Osteoblast (primary cell): ENCODE measurements at regions not wholly inside any gene's neighbourhood (a gene's known extent, or its start where the extent isn't known, plus 50 kb on each side); places are given as distances from the start of the nearest gene placed in this dataset.

Experiments used
- DNase-seq: peaks from one replicate; pipeline ENCODE4 v3.0.0; 2011; ENCODE audit warnings: low spot score, mixed read lengths; ENCODE audit not compliant: insufficient read length; ENCODE audit errors: missing footprints
- H2AFZ ChIP-seq: 2 replicates; pipeline ENCODE4 v1.6.0; 2011; ENCODE audit warnings: mild to moderate bottlenecking, low read length
- H3K27ac ChIP-seq: 2 replicates; pipeline ENCODE4 v1.5.1; 2011; ENCODE audit warnings: mild to moderate bottlenecking, low read depth, low read length, moderate library complexity
- H3K27me3 ChIP-seq: 2 replicates; pipeline ENCODE4 v1.6.0; 2012; ENCODE audit warnings: mild to moderate bottlenecking, control low read depth, inconsistent platforms, low read length, moderate library complexity; ENCODE audit not compliant: insufficient read depth
- H3K36me3 ChIP-seq: 2 replicates; pipeline ENCODE4 v1.5.1; 2011; ENCODE audit warnings: mild to moderate bottlenecking, low read length, control low read depth, moderate library complexity; ENCODE audit not compliant: insufficient read depth
- H3K4me1 ChIP-seq: 2 replicates; pipeline ENCODE4 v1.5.1; 2011; ENCODE audit warnings: mild to moderate bottlenecking, low read length, control low read depth, moderate library complexity; ENCODE audit not compliant: insufficient read depth
- H3K4me2 ChIP-seq: 2 replicates; pipeline ENCODE4 v1.6.0; 2011; ENCODE audit warnings: mild to moderate bottlenecking, low read length; ENCODE audit not compliant: insufficient read depth
- H3K4me3 ChIP-seq: fragments of 200-600 bp; sonication (generic); 3 replicates; pipeline ENCODE4 v1.5.1; 2012; ENCODE audit warnings: mild to moderate bottlenecking, low read length, inconsistent platforms; ENCODE audit not compliant: insufficient read depth
- H3K79me2 ChIP-seq: 2 replicates; pipeline ENCODE4 v1.6.0; 2012; ENCODE audit warnings: mild to moderate bottlenecking, low read length, control low read depth, inconsistent platforms; ENCODE audit not compliant: insufficient read depth
- H3K9me3 ChIP-seq: 2 replicates; pipeline ENCODE4 v1.5.1; 2011; ENCODE audit warnings: low read depth, low read length, control low read depth
- H4K20me1 ChIP-seq: 2 replicates; pipeline ENCODE4 v1.6.0; 2012; ENCODE audit warnings: mild to moderate bottlenecking, low read length, control low read depth; ENCODE audit not compliant: insufficient read depth
- CTCF ChIP-seq: IDR thresholded peaks from 2 replicates; pipeline ENCODE4 v1.5.1; 2011; ENCODE audit warnings: mild to moderate bottlenecking, low read depth, low read length, moderate library complexity; ENCODE audit errors: extremely low read depth

DNA sequence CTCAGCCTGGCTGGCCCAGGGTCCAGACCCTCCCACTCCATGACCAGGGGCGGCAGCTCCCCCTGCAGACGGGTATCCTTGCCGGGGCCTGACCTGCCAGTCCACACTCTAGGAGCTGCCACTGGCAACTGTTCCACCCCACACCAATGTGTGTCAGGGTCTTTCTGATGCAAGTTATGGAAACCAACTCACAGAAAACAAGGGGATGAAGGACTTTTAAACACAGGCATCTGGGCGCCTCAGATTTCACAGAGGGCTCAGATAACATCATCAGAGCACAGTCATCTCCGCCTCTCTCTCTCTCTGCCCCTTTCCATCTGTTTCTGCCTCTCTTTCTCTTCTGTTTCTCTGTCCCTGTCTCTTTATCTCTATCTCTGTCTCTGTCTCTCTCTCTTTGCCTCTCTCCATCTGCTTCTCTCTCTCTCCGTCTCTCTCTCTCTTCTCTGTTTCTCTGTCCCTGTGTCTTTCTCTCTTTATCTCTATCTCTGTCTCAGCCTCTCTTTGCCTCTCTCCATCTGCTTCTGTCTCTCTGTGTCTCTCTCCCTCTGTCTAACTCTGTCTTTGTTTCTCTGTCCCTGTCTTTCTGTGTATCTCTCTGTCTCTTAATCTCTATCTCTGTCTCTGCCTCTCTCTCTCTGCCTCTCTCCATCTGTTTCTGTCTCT, 67.4 kb upstream of the FBRSL1 start:
- H3K9me3 ChIP-seq = no peaks in the 10 kb centered on the region
- H3K27me3 ChIP-seq = peaks cover 25% of the 10 kb centered on the region
- no peak overlapping the region for H2AFZ ChIP-seq
- no peaks in the 10 kb centered on the region for H3K79me2 ChIP-seq
- no peak overlapping the region for H3K4me2 ChIP-seq
- H3K4me1 ChIP-seq = no peaks in the 10 kb centered on the region
- no peaks in the 10 kb centered on the region for H3K36me3 ChIP-seq
- H4K20me1 ChIP-seq = no peaks in the 10 kb centered on the region
- no peak overlapping the region for H3K27ac ChIP-seq
- TF ChIP-seq CTCF = no peak
- no peak for DNase-seq
- H3K4me3 ChIP-seq = no peak overlapping the region

- Histone ChIP-seq H3K27ac (no peak overlapping the region), H3K9me3 (no peaks in the 10 kb centered on the region), H3K4me3 (no peak overlapping the region), H3K4me1 (no peaks in the 10 kb centered on the region), H4K20me1 (no peaks in the 10 kb centered on the region), H3K4me2 (no peak overlapping the region), H3K79me2 (no peaks in the 10 kb centered on the region), H2AFZ (no peak overlapping the region), H3K27me3 (peaks cover 25% of the 10 kb centered on the region), H3K36me3 (no peaks in the 10 kb centered on the region)
- no peak for TF ChIP-seq CTCF
- DNase-seq = no peak
Measured at GRCh38 chr12:132422040-132422380, 67.9 kb upstream of the FBRSL1 start.

DNA sequence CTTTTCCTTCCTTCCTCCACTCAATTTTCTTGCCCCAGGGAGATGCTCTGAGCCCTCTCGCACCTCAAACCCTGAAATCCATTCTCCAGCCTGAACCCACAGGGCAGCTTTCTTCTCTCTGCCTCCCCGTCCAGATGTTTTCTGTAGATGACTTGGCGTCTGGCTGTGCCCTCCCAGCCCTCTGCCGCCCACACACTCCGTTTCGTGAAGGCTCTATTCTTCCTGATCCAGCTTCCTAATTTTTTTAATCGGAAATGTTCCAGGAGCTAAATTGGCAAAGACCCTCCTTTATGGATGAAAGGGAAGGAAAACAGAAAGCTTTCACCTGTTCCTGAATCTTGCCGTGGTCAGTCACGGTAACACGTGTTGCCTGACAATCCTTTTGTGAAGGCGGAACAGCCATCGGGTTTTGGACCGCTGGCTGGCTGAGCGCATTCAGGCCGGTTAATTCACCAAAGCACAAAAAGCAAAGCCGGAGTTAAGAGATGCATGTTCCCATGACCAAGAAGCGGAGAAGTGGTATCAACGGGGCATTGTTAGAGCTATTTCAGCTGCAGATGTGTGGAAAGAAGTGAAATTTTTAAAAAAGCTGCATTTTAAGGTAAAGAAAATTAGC, 70.2 kb upstream of the FBRSL1 start:
- no peaks in the 10 kb centered on the region for H3K79me2 ChIP-seq
- TF ChIP-seq CTCF = no peak
- no peak overlapping the region for H3K4me3 ChIP-seq
- no peaks in the 10 kb centered on the region for H3K9me3 ChIP-seq
- H3K27ac ChIP-seq = no peak overlapping the region
- DNase-seq = no peak
- H4K20me1 ChIP-seq = no peaks in the 10 kb centered on the region
- H2AFZ ChIP-seq = no peak overlapping the region
- H3K4me2 ChIP-seq = no peak overlapping the region
- no peaks in the 10 kb centered on the region for H3K4me1 ChIP-seq
- no peaks in the 10 kb centered on the region for H3K36me3 ChIP-seq
- peaks cover 22% of the 10 kb centered on the region for H3K27me3 ChIP-seq

GRCh38 chr12:132418393-132418925, 71.5 kb upstream of the FBRSL1 start:
- TF ChIP-seq CTCF = no peak
- Histone ChIP-seq H3K9me3 (no peaks in the 10 kb centered on the region), H3K36me3 (no peaks in the 10 kb centered on the region), H3K4me2 (no peak overlapping the region), H3K79me2 (no peaks in the 10 kb centered on the region), H3K27ac (no peak overlapping the region), H3K4me3 (no peak overlapping the region), H3K4me1 (no peaks in the 10 kb centered on the region), H3K27me3 (peaks cover 22% of the 10 kb centered on the region), H2AFZ (no peak overlapping the region), H4K20me1 (peaks cover 3% of the 10 kb centered on the region)
- no peak for DNase-seq
